ENCODE measurements at regions not wholly inside any gene's neighbourhood (a gene's known extent, or its start where the extent isn't known, plus 50 kb on each side); places are given as distances from the start of the nearest gene placed in this dataset.

DNA sequence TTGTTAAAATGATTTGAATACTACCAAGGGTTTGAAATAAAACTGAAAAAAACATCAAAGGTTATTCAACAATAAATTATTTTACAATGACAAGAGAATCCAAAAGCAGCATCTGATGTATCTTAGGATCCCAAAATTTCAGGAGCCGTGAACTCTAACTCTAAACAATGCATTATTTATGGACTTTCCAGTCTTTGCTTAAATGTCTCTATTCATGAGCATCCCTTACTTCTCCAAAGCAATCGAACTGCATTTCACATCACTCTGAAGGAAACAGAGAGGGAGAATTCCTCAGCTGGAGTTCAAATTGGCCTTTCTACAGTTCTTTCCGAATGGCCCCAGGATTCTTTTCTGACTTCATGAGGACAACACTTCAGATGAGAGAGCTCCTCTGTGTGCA lies 229.1 kb downstream of the CBLN4 start:
- TF ChIP-seq, protein P1, sequence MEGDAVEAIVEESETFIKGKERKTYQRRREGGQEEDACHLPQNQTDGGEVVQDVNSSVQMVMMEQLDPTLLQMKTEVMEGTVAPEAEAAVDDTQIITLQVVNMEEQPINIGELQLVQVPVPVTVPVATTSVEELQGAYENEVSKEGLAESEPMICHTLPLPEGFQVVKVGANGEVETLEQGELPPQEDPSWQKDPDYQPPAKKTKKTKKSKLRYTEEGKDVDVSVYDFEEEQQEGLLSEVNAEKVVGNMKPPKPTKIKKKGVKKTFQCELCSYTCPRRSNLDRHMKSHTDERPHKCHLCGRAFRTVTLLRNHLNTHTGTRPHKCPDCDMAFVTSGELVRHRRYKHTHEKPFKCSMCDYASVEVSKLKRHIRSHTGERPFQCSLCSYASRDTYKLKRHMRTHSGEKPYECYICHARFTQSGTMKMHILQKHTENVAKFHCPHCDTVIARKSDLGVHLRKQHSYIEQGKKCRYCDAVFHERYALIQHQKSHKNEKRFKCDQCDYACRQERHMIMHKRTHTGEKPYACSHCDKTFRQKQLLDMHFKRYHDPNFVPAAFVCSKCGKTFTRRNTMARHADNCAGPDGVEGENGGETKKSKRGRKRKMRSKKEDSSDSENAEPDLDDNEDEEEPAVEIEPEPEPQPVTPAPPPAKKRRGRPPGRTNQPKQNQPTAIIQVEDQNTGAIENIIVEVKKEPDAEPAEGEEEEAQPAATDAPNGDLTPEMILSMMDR (IDR thresholded peaks at IDR 0.05), result no peak
- TF ChIP-seq POLR2A (IDR thresholded peaks at IDR 0.05) (no peak), EP300 (IDR thresholded peaks at IDR 0.05) (no peak)
